OCI-LY1 (cell line): ENCODE measurements at regions not wholly inside any gene's neighbourhood (a gene's known extent, or its start where the extent isn't known, plus 50 kb on each side); places are given as distances from the start of the nearest gene placed in this dataset.
"Not testable (repeated sequence)": the region's sequence is repeated elsewhere in the genome, so short reads cannot be mapped to it uniquely, and the experiment has no call there.

Source experiments
- H2AFZ ChIP-seq: fragments of 200-600 bp; sonication (generic), shearing (Covaris generic); 2 replicates; pipeline ENCODE4 v1.6.0; 2014; ENCODE audit warnings: antibody characterized with exemption, mild to moderate bottlenecking, low read length
- H3F3A ChIP-seq: fragments of 200-600 bp; sonication (generic), shearing (Covaris generic); 2 replicates; pipeline ENCODE4 v1.6.0; 2014; ENCODE audit warnings: mild to moderate bottlenecking, antibody characterized with exemption, low read length, moderate library complexity; ENCODE audit not compliant: insufficient read depth
- H3K27ac ChIP-seq: fragments of 200-600 bp; sonication (generic); 2 replicates; pipeline ENCODE4 v1.5.1; 2014; ENCODE audit warnings: low read length, mixed run types, mild to moderate bottlenecking, low read depth; ENCODE audit not compliant: poor library complexity, severe bottlenecking
- H3K27me3 ChIP-seq: fragments of 200-600 bp; sonication (generic); 2 replicates; pipeline ENCODE4 v1.6.0; 2014; ENCODE audit warnings: antibody characterized with exemption, mild to moderate bottlenecking, low read length, moderate library complexity; ENCODE audit not compliant: insufficient read depth
- H3K36me3 ChIP-seq: fragments of 200-600 bp; sonication (generic); 2 replicates; pipeline ENCODE4 v1.6.1; 2014; ENCODE audit warnings: mild to moderate bottlenecking, antibody characterized with exemption, low read length, moderate library complexity, mixed read lengths; ENCODE audit not compliant: insufficient read depth
- H3K4me1 ChIP-seq: fragments of 200-600 bp; sonication (generic); 2 replicates; pipeline ENCODE4 v1.5.1; 2014; ENCODE audit warnings: mild to moderate bottlenecking, low read length, moderate library complexity; ENCODE audit not compliant: insufficient read depth, severe bottlenecking
- H3K4me2 ChIP-seq: fragments of 200-600 bp; sonication (generic), shearing (Covaris generic); 2 replicates; pipeline ENCODE4 v1.6.1; 2014; ENCODE audit warnings: low read length
- H3K4me3 ChIP-seq: fragments of 200-600 bp; sonication (generic); 2 replicates; pipeline ENCODE4 v1.5.1; 2014; ENCODE audit warnings: low read length, low read depth, mild to moderate bottlenecking, mixed read lengths; ENCODE audit not compliant: poor library complexity, severe bottlenecking
- H3K79me2 ChIP-seq: fragments of 200-600 bp; shearing (Covaris generic); 2 replicates; pipeline ENCODE4 v1.6.1; 2016; ENCODE audit warnings: mixed run types, low read length, mixed read lengths; ENCODE audit not compliant: insufficient read depth
- H3K9ac ChIP-seq: fragments of 200-600 bp; sonication (generic), shearing (Covaris generic); 2 replicates; pipeline ENCODE4 v1.6.1; 2014; ENCODE audit warnings: mild to moderate bottlenecking, low read length, mixed read lengths
- H3K9me2 ChIP-seq: fragments of 200-600 bp; sonication (generic), shearing (Covaris generic); 2 replicates; pipeline ENCODE4 v1.6.1; 2014; ENCODE audit warnings: low read depth, mild to moderate bottlenecking, low read length, mixed read lengths
- H3K9me3 ChIP-seq: fragments of 200-600 bp; shearing (Covaris generic); 2 replicates; pipeline ENCODE4 v1.6.1; 2014; ENCODE audit warnings: low read length, mixed read lengths
- H4K20me1 ChIP-seq: fragments of 200-600 bp; sonication (generic), shearing (Covaris generic); 2 replicates; pipeline ENCODE4 v1.6.0; 2016; ENCODE audit warnings: mild to moderate bottlenecking, low read length; ENCODE audit not compliant: insufficient read depth
- EZH2 ChIP-seq: fragments of 200-600 bp; sonication (generic), shearing (Covaris generic); IDR thresholded peaks from 2 replicates; pipeline ENCODE4 v1.8.0; 2017; ENCODE audit warnings: borderline replicate concordance, mixed run types, mild to moderate bottlenecking, antibody characterized with exemption, low read length, moderate library complexity, mixed read lengths
- TF ChIP-seq, protein P1 (sequence below): fragments of 200-600 bp; sonication (generic), shearing (Covaris generic); IDR thresholded peaks from 2 replicates; pipeline ENCODE4 v1.5.1; 2017; ENCODE audit warnings: mild to moderate bottlenecking, antibody characterized with exemption, low read length, moderate library complexity, mixed read lengths

DNA sequence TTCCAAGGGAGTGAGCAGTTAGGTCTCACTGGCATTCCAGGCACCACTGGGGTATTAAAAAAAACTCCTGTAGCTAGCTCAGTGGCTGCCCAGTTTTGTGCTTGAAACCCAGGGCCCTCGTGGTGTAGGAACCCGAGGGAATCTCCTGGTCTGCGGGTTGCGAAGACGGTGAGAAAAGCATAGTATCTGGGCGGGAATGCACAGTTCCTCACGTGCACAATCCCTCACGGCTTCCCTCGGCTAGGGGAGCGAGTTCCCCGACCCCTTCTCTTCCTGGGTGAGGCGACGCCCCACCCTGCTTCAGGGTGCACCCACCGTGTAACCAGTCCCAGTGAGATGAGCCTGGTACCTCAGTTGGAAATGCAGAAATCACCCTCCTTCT lies 50.5 kb upstream of the PGBD5 start:
- Histone ChIP-seq H3K4me2 (no peak overlapping the region), H3K27me3 (no peaks in the 10 kb centered on the region), H3K27ac (no peak overlapping the region), H3K9me2 (no peaks in the 10 kb centered on the region), H3K4me1 (no peaks in the 10 kb centered on the region), H3K36me3 (no peaks in the 10 kb centered on the region), H3F3A (no peaks in the 10 kb centered on the region), H3K9me3 (no peaks in the 10 kb centered on the region), H3K79me2 (no peaks in the 10 kb centered on the region), H3K9ac (no peak overlapping the region), H4K20me1 (no peaks in the 10 kb centered on the region), H3K4me3 (no peak overlapping the region), H2AFZ (no peak overlapping the region)
- no peak for TF ChIP-seq EZH2
- TF ChIP-seq, protein P1, sequence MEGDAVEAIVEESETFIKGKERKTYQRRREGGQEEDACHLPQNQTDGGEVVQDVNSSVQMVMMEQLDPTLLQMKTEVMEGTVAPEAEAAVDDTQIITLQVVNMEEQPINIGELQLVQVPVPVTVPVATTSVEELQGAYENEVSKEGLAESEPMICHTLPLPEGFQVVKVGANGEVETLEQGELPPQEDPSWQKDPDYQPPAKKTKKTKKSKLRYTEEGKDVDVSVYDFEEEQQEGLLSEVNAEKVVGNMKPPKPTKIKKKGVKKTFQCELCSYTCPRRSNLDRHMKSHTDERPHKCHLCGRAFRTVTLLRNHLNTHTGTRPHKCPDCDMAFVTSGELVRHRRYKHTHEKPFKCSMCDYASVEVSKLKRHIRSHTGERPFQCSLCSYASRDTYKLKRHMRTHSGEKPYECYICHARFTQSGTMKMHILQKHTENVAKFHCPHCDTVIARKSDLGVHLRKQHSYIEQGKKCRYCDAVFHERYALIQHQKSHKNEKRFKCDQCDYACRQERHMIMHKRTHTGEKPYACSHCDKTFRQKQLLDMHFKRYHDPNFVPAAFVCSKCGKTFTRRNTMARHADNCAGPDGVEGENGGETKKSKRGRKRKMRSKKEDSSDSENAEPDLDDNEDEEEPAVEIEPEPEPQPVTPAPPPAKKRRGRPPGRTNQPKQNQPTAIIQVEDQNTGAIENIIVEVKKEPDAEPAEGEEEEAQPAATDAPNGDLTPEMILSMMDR, result no peak

DNA sequence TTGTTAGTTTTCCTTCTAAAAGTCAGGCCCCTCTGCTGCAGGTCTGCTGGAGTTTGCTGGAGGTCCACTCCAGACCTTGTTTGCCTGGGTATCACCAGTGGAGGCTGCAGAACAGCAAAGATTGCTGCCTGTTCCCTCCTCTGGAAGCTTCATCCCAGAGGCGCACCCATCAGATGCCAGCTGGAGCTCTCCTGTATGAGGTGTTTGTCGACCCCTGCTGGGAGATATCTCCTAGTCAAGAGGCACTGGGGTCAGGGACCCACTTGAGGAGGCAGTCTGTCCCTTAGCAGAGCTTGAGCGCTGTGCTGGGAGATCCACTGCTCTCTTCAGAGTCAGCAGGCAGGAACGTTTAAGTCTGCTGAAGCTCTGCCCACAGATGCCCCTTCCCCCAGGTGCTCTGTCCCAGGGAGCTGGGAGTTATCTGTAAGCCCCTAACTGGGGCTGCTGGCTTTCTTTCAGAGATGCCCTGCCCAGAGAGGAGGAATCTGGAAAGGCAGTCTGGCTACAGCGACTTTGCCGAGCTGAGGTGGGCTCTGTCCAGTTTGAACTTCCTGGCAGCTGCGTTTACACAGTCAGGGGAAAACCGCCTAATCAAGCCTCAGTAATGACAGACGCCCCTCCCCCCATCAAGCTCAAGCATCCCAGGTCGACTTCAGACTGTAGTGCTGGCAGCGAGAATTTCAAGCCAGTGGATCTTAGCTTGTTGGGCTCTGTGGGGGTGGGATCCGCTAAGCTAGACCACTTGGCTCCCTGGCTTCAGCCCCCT lies 49.9 kb upstream of the PGBD5 start:
- H3K27ac ChIP-seq, H3K4me2 ChIP-seq, H3K9ac ChIP-seq, H3K9me3 ChIP-seq, H3K9me2 ChIP-seq, H2AFZ ChIP-seq, H3K36me3 ChIP-seq, H3K27me3 ChIP-seq, H3K4me3 ChIP-seq, H4K20me1 ChIP-seq, H3K79me2 ChIP-seq, H3K4me1 ChIP-seq, H3F3A ChIP-seq: not testable (repeated sequence)
